ENCODE measurements at regions not wholly inside any gene's neighbourhood (a gene's known extent, or its start where the extent isn't known, plus 50 kb on each side); places are given as distances from the start of the nearest gene placed in this dataset.

GRCh38 chr6:153862139-153862538 is 176.9 kb upstream of the OPRM1 start:
- no peak for TF ChIP-seq CTCF (IDR thresholded peaks at IDR 0.05 in 8 of 11, conservative IDR thresholded peaks at IDR 0.05 in 3 of 11)
- no peak for TF ChIP-seq POLR2A (IDR thresholded peaks at IDR 0.05)
- no peak for TF ChIP-seq POLR2AphosphoS5 (IDR thresholded peaks at IDR 0.05)
- H3K27me3 ChIP-seq (replicated peaks in 1 of 7) = no peaks in the 10 kb centered on the region
- no peak for DNase-seq
- no peaks in the 10 kb centered on the region for H3K4me1 ChIP-seq
- H3K9me3 ChIP-seq = peaks cover 0 to 11% (median 0%) of the 10 kb centered on the region in 8 donors
- intact Hi-C loops (cut with DNase I; ENCODE audit: low total_unique reads) = no loop called here
- no peaks in the 10 kb centered on the region for H3K36me3 ChIP-seq
- no peak overlapping the region for H3K4me3 ChIP-seq
- no peak overlapping the region for H3K27ac ChIP-seq

- no peak overlapping the region for H3K27ac ChIP-seq
- H3K4me1 ChIP-seq = no peaks in the 10 kb centered on the region
- H3K36me3 ChIP-seq = no peaks in the 10 kb centered on the region
- DNase-seq = no peak
- intact Hi-C loops (cut with DNase I; ENCODE audit: low total_unique reads) = no loop called here
- H3K27me3 ChIP-seq (replicated peaks in 1 of 7) = no peaks in the 10 kb centered on the region
- 34 to 57% (median 52%) methylated on average over 5 of the region's 5 CpGs for WGBS, 5 donors
- H3K4me3 ChIP-seq = no peak overlapping the region
- H3K9me3 ChIP-seq = peaks cover 0 to 19% (median 3%) of the 10 kb centered on the region in 8 donors
- TF ChIP-seq POLR2AphosphoS5 (IDR thresholded peaks at IDR 0.05) = no peak
- no peak for TF ChIP-seq POLR2A (IDR thresholded peaks at IDR 0.05)
- no peak for TF ChIP-seq CTCF (IDR thresholded peaks at IDR 0.05 in 8 of 11, conservative IDR thresholded peaks at IDR 0.05 in 3 of 11)
These were observed 180.5 kb upstream of the OPRM1 start for GRCh38 chr6:153858529-153858928.

DNA sequence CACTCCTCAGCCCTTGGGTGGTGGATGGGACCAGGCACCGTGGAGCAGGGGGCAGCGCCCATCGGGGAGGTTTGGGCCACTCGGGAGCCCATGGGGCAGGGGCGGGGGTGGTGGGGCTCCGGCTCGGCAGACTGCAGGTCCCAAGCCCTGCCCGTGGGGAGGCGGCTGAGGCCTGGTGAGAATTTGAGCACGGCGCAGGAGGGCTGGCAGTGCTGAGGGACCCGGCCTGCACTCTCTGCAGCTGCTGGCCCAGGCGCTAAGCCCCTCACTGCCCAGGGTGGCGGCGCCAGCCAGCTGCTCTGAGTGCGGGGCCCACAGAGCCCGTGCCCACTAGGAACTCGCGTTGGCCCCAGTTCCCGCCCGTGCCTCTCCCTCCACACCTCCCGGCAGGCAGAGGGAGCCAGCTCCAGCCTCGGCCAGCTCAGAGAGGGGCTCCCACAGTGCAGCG is 182.1 kb upstream of the OPRM1 start:
- TF ChIP-seq POLR2AphosphoS5 (IDR thresholded peaks at IDR 0.05) (no peak), POLR2A (IDR thresholded peaks at IDR 0.05) (no peak), CTCF (IDR thresholded peaks at IDR 0.05 in 8 of 11, conservative IDR thresholded peaks at IDR 0.05 in 3 of 11) (no peak)
- peak; percentile 66 for DNase-seq
- peaks cover 0 to 19% (median 3%) of the 10 kb centered on the region in 8 donors for H3K9me3 ChIP-seq
- no peak overlapping the region for H3K4me3 ChIP-seq
- no peaks in the 10 kb centered on the region for H3K36me3 ChIP-seq
- 93 to 98% (median 95%) methylated on average over 12 to 24 of the region's 24 CpGs for WGBS, 5 donors
- no peaks in the 10 kb centered on the region for H3K4me1 ChIP-seq
- no peaks in the 10 kb centered on the region for H3K27me3 ChIP-seq (replicated peaks in 1 of 7)
- intact Hi-C loops (cut with DNase I; ENCODE audit: low total_unique reads) = no loop called here
- no peak overlapping the region for H3K27ac ChIP-seq

DNA sequence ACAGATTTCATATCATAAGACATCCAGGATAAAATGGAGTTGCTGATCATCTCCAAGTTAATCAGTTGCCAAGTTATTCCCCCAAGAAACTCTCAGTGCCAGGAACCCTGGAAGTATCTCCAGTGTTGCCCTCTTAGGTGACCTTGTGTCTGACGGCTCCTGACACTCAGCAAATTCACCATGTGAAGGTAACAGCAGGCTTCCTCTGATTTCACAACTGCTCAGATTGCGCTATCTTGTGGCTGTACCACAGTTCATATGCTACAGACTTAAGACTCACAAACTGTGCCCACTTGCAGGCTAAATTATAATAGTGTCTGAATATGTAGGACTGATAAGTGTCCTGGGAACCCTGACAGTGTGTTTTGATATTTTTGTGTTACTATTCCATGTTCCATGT is 186.6 kb upstream of the OPRM1 start:
- H3K27ac ChIP-seq = no peak overlapping the region
- no peak for TF ChIP-seq POLR2A (IDR thresholded peaks at IDR 0.05)
- TF ChIP-seq POLR2AphosphoS5 (IDR thresholded peaks at IDR 0.05) = no peak
- no peak for TF ChIP-seq CTCF (IDR thresholded peaks at IDR 0.05 in 8 of 11, conservative IDR thresholded peaks at IDR 0.05 in 3 of 11)
- 29 to 61% (median 47%) methylated on average over 2 of the region's 2 CpGs for WGBS, 5 donors
- peaks cover 0 to 16% (median 5%) of the 10 kb centered on the region in 8 donors for H3K9me3 ChIP-seq
- H3K36me3 ChIP-seq = no peaks in the 10 kb centered on the region
- H3K4me3 ChIP-seq = no peak overlapping the region
- H3K4me1 ChIP-seq = no peaks in the 10 kb centered on the region
- no peak for DNase-seq
- intact Hi-C loops (cut with DNase I; ENCODE audit: low total_unique reads) = no loop called here
- no peaks in the 10 kb centered on the region for H3K27me3 ChIP-seq (replicated peaks in 1 of 7)
